Gastrocnemius medialis (tissue), 4 donors: ENCODE measurements at regions not wholly inside any gene's neighbourhood (a gene's known extent, or its start where the extent isn't known, plus 50 kb on each side); places are given as distances from the start of the nearest gene placed in this dataset.

ENCODE experiments used
- POLR2A ChIP-seq, 2 donors: fragments of 450-650 bp; IDR thresholded peaks; one replicate each; pipeline ENCODE4 v1.6.1; 2017; ENCODE audit warnings: antibody characterized with exemption in 2 of 2, mild to moderate bottlenecking in 2 of 2, moderate library complexity in 2 of 2
- TF ChIP-seq, protein P1 (sequence below), 5 experiments: fragments of 450-650 bp in 3 of 5; fragments of 200-600 bp in 2 of 5; sonication (generic) in 2 of 5; IDR thresholded peaks in 4 of 5; conservative IDR thresholded peaks in 1 of 5; 1 replicate in 4 of 5; 2 replicates in 1 of 5; pipeline ENCODE4 v1.5.1; 2016 to 2019; ENCODE audit warnings: antibody characterized with exemption in 5 of 5, mild to moderate bottlenecking in 3 of 5, moderate library complexity in 3 of 5

DNA sequence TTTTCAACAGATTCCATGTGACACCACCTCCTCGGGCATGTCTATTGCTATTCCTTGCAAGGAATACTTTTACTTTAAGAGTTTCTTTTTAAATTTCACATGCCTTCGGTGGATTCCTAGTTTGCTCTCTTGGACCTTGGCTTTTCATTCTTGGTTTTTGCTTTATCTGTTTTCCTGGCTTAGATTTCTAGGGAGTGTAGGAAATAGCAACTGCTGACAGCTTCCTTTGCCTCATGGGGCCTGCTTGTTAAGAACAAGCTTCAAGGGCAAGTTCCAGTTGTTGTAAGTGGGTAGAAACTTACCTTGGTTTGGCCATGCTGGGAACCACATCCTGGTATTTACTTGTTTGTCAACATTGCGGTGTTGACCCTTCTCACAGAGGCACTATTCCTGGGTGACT lies 348.5 kb downstream of the DMAC1 start:
- TF ChIP-seq, protein P1, sequence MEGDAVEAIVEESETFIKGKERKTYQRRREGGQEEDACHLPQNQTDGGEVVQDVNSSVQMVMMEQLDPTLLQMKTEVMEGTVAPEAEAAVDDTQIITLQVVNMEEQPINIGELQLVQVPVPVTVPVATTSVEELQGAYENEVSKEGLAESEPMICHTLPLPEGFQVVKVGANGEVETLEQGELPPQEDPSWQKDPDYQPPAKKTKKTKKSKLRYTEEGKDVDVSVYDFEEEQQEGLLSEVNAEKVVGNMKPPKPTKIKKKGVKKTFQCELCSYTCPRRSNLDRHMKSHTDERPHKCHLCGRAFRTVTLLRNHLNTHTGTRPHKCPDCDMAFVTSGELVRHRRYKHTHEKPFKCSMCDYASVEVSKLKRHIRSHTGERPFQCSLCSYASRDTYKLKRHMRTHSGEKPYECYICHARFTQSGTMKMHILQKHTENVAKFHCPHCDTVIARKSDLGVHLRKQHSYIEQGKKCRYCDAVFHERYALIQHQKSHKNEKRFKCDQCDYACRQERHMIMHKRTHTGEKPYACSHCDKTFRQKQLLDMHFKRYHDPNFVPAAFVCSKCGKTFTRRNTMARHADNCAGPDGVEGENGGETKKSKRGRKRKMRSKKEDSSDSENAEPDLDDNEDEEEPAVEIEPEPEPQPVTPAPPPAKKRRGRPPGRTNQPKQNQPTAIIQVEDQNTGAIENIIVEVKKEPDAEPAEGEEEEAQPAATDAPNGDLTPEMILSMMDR (IDR thresholded peaks at IDR 0.05 in 4 of 5, conservative IDR thresholded peaks at IDR 0.05 in 1 of 5), result no peak
- no peak for TF ChIP-seq POLR2A (IDR thresholded peaks at IDR 0.05)
